ENCODE measurements at regions not wholly inside any gene's neighbourhood (a gene's known extent, or its start where the extent isn't known, plus 50 kb on each side); places are given as distances from the start of the nearest gene placed in this dataset.

DNA sequence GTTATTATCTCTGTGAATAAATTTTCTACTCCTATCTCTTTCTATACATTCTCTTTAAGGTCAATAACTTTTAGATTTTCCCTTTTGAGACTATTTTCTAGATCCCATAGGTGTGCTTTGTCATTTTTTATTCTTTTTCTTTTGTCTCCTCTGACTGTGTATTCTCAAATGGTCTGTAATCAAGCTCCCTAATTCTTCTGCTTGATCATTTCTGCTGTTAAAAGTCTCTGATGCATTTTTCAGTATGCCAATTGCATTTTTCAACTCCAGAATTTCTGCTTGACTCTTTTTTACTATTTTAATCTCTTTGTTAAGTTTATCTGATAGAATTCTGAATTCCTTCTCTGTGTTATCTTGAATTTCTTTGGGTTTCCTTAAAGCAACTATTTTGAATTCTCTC, 78.2 kb downstream of the THNSL1 start:
- Histone ChIP-seq H3F3A (ENCODE audit: insufficient read depth, low read length) (no peaks in the 10 kb centered on the region), H3K9ac (ENCODE audit: low read length) (no peak overlapping the region), H3K27me3 (replicated peaks; ENCODE audit: insufficient read depth, low read length) (no peaks in the 10 kb centered on the region), H3K27ac (ENCODE audit: low read length) (no peak overlapping the region), H3K36me3 (replicated peaks; ENCODE audit: insufficient read depth, low read length) (no peaks in the 10 kb centered on the region), H3K9me3 (replicated peaks; ENCODE audit: insufficient read depth, low read length) (no peaks in the 10 kb centered on the region), H3K4me1 (ENCODE audit: low read length) (no peaks in the 10 kb centered on the region), H2AFZ (ENCODE audit: low read length) (no peak overlapping the region), H4K20me1 (ENCODE audit: insufficient read depth, low read length) (no peaks in the 10 kb centered on the region), H3K9me2 (replicated peaks; ENCODE audit: insufficient read depth, low read length) (no peaks in the 10 kb centered on the region), H3K79me2 (ENCODE audit: low read length) (no peaks in the 10 kb centered on the region), H3K4me2 (ENCODE audit: low read depth, low read length) (no peak overlapping the region), H3K4me3 (ENCODE audit: low read length) (no peak overlapping the region)
- TF ChIP-seq, protein P1, sequence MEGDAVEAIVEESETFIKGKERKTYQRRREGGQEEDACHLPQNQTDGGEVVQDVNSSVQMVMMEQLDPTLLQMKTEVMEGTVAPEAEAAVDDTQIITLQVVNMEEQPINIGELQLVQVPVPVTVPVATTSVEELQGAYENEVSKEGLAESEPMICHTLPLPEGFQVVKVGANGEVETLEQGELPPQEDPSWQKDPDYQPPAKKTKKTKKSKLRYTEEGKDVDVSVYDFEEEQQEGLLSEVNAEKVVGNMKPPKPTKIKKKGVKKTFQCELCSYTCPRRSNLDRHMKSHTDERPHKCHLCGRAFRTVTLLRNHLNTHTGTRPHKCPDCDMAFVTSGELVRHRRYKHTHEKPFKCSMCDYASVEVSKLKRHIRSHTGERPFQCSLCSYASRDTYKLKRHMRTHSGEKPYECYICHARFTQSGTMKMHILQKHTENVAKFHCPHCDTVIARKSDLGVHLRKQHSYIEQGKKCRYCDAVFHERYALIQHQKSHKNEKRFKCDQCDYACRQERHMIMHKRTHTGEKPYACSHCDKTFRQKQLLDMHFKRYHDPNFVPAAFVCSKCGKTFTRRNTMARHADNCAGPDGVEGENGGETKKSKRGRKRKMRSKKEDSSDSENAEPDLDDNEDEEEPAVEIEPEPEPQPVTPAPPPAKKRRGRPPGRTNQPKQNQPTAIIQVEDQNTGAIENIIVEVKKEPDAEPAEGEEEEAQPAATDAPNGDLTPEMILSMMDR (IDR thresholded peaks at IDR 0.05; ENCODE audit: low read length): no peak
- TF ChIP-seq EZH2phosphoT487 (IDR thresholded peaks at IDR 0.05; ENCODE audit: low read length) (no peak), EZH2 (optimal IDR thresholded peaks at IDR 0.05; ENCODE audit: low read depth, low read length) (no peak)
- no peak for DNase-seq

DNA sequence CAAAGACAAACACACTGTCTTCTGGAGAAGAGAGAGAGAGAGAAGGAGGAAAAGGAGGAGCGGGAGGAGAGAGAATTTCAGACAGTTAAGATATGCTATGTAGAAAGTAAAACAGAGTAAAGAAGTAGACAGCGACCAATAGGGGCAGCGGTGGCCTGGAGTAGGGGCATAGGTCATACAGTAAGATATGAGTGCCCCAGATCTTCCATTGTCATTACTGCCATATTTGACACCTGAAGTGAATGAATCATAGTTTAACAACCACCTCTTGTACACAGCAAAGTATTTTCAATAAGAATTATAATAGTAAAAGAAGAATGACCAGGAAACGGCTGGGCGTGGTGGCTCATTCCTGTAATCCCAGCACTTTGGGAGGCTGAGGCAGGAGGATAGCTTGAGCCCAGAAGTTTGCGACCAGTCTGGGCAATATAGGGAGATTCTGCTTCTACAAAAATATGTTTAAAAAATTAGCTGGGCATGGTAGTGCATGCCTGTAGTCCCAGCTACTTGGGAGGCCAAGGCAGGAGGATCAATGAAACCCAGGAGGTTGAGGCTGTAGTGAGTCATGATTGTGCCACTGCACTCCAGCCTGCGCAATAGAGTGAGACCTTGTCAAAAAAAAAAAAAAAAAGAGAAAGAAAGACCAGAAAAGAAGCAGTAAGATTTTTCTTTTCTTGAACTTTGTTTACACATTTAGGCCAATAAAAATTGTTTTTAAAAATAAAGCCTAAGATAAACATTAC, 77.0 kb upstream of the GPR158 start:
- Histone ChIP-seq H3K9me3 (replicated peaks; ENCODE audit: insufficient read depth, low read length) (no peaks in the 10 kb centered on the region), H3K9ac (ENCODE audit: low read length) (no peak overlapping the region), H3K79me2 (ENCODE audit: low read length) (no peaks in the 10 kb centered on the region), H3F3A (ENCODE audit: insufficient read depth, low read length) (no peaks in the 10 kb centered on the region), H3K9me2 (replicated peaks; ENCODE audit: insufficient read depth, low read length) (no peaks in the 10 kb centered on the region), H3K4me2 (ENCODE audit: low read depth, low read length) (no peak overlapping the region), H3K4me1 (ENCODE audit: low read length) (no peaks in the 10 kb centered on the region), H3K27ac (ENCODE audit: low read length) (no peak overlapping the region), H3K36me3 (replicated peaks; ENCODE audit: insufficient read depth, low read length) (no peaks in the 10 kb centered on the region), H2AFZ (ENCODE audit: low read length) (no peak overlapping the region), H3K27me3 (replicated peaks; ENCODE audit: insufficient read depth, low read length) (no peaks in the 10 kb centered on the region), H3K4me3 (ENCODE audit: low read length) (no peak overlapping the region), H4K20me1 (ENCODE audit: insufficient read depth, low read length) (no peaks in the 10 kb centered on the region)
- TF ChIP-seq EZH2 (optimal IDR thresholded peaks at IDR 0.05; ENCODE audit: low read depth, low read length) (no peak), EZH2phosphoT487 (IDR thresholded peaks at IDR 0.05; ENCODE audit: low read length) (no peak)
- TF ChIP-seq, protein P1 (IDR thresholded peaks at IDR 0.05; ENCODE audit: low read length): no peak
- no peak for DNase-seq

DNA sequence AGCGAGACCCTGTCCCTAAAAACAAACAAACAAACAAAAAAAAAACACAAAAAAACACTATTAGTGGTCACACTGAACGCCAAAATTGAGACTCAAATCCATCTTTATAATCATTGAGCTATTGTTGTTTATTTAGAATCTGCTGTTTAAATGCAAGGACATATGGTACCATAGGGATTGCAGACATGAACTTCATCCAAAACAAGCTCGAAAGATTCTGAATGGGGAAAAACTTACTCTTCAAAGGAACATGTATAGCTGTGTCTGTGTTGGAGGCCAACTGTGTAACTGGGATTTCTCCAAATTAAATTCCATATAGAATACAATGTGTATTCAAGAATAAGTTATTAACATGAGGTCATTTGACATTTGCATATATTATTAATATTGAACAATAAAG, 74.7 kb upstream of the GPR158 start:
- H3K27me3 ChIP-seq (replicated peaks; ENCODE audit: insufficient read depth, low read length): no peaks in the 10 kb centered on the region
- no peaks in the 10 kb centered on the region for H3K79me2 ChIP-seq (ENCODE audit: low read length)
- H3K27ac ChIP-seq (ENCODE audit: low read length): no peak overlapping the region
- H3K9me2 ChIP-seq (replicated peaks; ENCODE audit: insufficient read depth, low read length): no peaks in the 10 kb centered on the region
- no peaks in the 10 kb centered on the region for H4K20me1 ChIP-seq (ENCODE audit: insufficient read depth, low read length)
- no peak overlapping the region for H3K9ac ChIP-seq (ENCODE audit: low read length)
- H3K4me3 ChIP-seq (ENCODE audit: low read length): no peak overlapping the region
- H2AFZ ChIP-seq (ENCODE audit: low read length): no peak overlapping the region
- H3K4me1 ChIP-seq (ENCODE audit: low read length): no peaks in the 10 kb centered on the region
- H3F3A ChIP-seq (ENCODE audit: insufficient read depth, low read length): no peaks in the 10 kb centered on the region
- TF ChIP-seq, protein P1 (IDR thresholded peaks at IDR 0.05; ENCODE audit: low read length): no peak
- TF ChIP-seq EZH2 (optimal IDR thresholded peaks at IDR 0.05; ENCODE audit: low read depth, low read length) (no peak), EZH2phosphoT487 (IDR thresholded peaks at IDR 0.05; ENCODE audit: low read length) (no peak)
- no peak overlapping the region for H3K4me2 ChIP-seq (ENCODE audit: low read depth, low read length)
- no peak for DNase-seq
- no peaks in the 10 kb centered on the region for H3K9me3 ChIP-seq (replicated peaks; ENCODE audit: insufficient read depth, low read length)
- no peaks in the 10 kb centered on the region for H3K36me3 ChIP-seq (replicated peaks; ENCODE audit: insufficient read depth, low read length)

All from MM.1S (cell line).